ENCODE measurements at regions not wholly inside any gene's neighbourhood (a gene's known extent, or its start where the extent isn't known, plus 50 kb on each side); places are given as distances from the start of the nearest gene placed in this dataset.

- no peak for DNase-seq (ENCODE audit: low read depth)
- no peak overlapping the region for H3K4me3 ChIP-seq (ENCODE audit: low read depth, low read length)
- TF ChIP-seq POLR2A (IDR thresholded peaks at IDR 0.05; ENCODE audit: extremely low read depth, insufficient read length) = no peak
- TF ChIP-seq MAX (IDR thresholded peaks at IDR 0.05; ENCODE audit: low read depth, low read length) = no peak
- no peak for TF ChIP-seq MYC (IDR thresholded peaks at IDR 0.05; ENCODE audit: low read depth, low read length)
- TF ChIP-seq CTCF (IDR thresholded peaks at IDR 0.05; ENCODE audit: low read depth, low read length) = no peak
These were observed 112.8 kb upstream of the RBMS3 start for GRCh38 chr3:29168081-29168480.

- TF ChIP-seq MYC (IDR thresholded peaks at IDR 0.05; ENCODE audit: low read depth, low read length) = no peak
- no peak for TF ChIP-seq POLR2A (IDR thresholded peaks at IDR 0.05; ENCODE audit: extremely low read depth, insufficient read length)
- no peak for TF ChIP-seq MAX (IDR thresholded peaks at IDR 0.05; ENCODE audit: low read depth, low read length)
- TF ChIP-seq CTCF (IDR thresholded peaks at IDR 0.05; ENCODE audit: low read depth, low read length) = no peak
- DNase-seq (ENCODE audit: low read depth) = no peak
- H3K4me3 ChIP-seq (ENCODE audit: low read depth, low read length) = no peak overlapping the region
These were observed 112.2 kb upstream of the RBMS3 start for GRCh38 chr3:29168696-29169095.

- H3K4me3 ChIP-seq (ENCODE audit: low read depth, low read length) = no peak overlapping the region
- TF ChIP-seq MAX (IDR thresholded peaks at IDR 0.05; ENCODE audit: low read depth, low read length) = no peak
- no peak for TF ChIP-seq MYC (IDR thresholded peaks at IDR 0.05; ENCODE audit: low read depth, low read length)
- TF ChIP-seq CTCF (IDR thresholded peaks at IDR 0.05; ENCODE audit: low read depth, low read length) = no peak
- TF ChIP-seq POLR2A (IDR thresholded peaks at IDR 0.05; ENCODE audit: extremely low read depth, insufficient read length) = no peak
- no peak for DNase-seq (ENCODE audit: low read depth)
These were observed 111.4 kb upstream of the RBMS3 start for GRCh38 chr3:29169451-29169850.

- DNase-seq (ENCODE audit: low read depth) = no peak
- TF ChIP-seq CTCF (IDR thresholded peaks at IDR 0.05; ENCODE audit: low read depth, low read length) = no peak
- no peak for TF ChIP-seq MYC (IDR thresholded peaks at IDR 0.05; ENCODE audit: low read depth, low read length)
- no peak for TF ChIP-seq POLR2A (IDR thresholded peaks at IDR 0.05; ENCODE audit: extremely low read depth, insufficient read length)
- no peak for TF ChIP-seq MAX (IDR thresholded peaks at IDR 0.05; ENCODE audit: low read depth, low read length)
- no peak overlapping the region for H3K4me3 ChIP-seq (ENCODE audit: low read depth, low read length)
These were observed 109.6 kb upstream of the RBMS3 start for GRCh38 chr3:29171043-29171990.

GRCh38 chr3:29176501-29176900, 104.4 kb upstream of the RBMS3 start:
- no peak overlapping the region for H3K4me3 ChIP-seq (ENCODE audit: low read depth, low read length)

More at GRCh38 chr3:29176501-29176900, 104.4 kb upstream of the RBMS3 start:
- TF ChIP-seq POLR2A (IDR thresholded peaks at IDR 0.05; ENCODE audit: extremely low read depth, insufficient read length) (no peak), CTCF (IDR thresholded peaks at IDR 0.05; ENCODE audit: low read depth, low read length) (no peak), MYC (IDR thresholded peaks at IDR 0.05; ENCODE audit: low read depth, low read length) (no peak), MAX (IDR thresholded peaks at IDR 0.05; ENCODE audit: low read depth, low read length) (no peak)
- no peak for DNase-seq (ENCODE audit: low read depth)
